Neural progenitor cell (in vitro differentiated cells): ENCODE measurements at regions not wholly inside any gene's neighbourhood (a gene's known extent, or its start where the extent isn't known, plus 50 kb on each side); places are given as distances from the start of the nearest gene placed in this dataset.

Experiments
- DNase-seq: peaks from one replicate; pipeline ENCODE4 v3.0.0-alpha.2; 2016; ENCODE audit warnings: low spot score
- H2AFZ ChIP-seq: fragments of 200-600 bp; sonication (generic); replicated peaks from 2 replicates; pipeline ENCODE4 v1.6.1; 2016; ENCODE audit warnings: antibody characterized with exemption
- H3F3A ChIP-seq: fragments of 200-600 bp; sonication (generic); 2 replicates; pipeline ENCODE4 v1.6.1; 2016; ENCODE audit warnings: antibody characterized with exemption, low read depth
- H3K27ac ChIP-seq: fragments of 200-600 bp; sonication (generic); 2 replicates; pipeline ENCODE4 v1.5.1; 2016; ENCODE audit warnings: mild to moderate bottlenecking
- H3K27me3 ChIP-seq: fragments of 200-600 bp; sonication (generic); 2 replicates; pipeline ENCODE4 v1.6.1; 2016; ENCODE audit warnings: mild to moderate bottlenecking, moderate library complexity
- H3K36me3 ChIP-seq: fragments of 200-600 bp; sonication (generic); 2 replicates; pipeline ENCODE4 v1.5.1; 2016
- H3K4me1 ChIP-seq: fragments of 200-600 bp; sonication (generic); 2 replicates; pipeline ENCODE4 v1.6.1; 2016; ENCODE audit warnings: mixed run types
- H3K4me2 ChIP-seq: fragments of 200-600 bp; sonication (generic); 2 replicates; pipeline ENCODE4 v1.6.1; 2016
- H3K4me3 ChIP-seq: fragments of 200-600 bp; sonication (generic); 2 replicates; pipeline ENCODE4 v1.5.1; 2016
- H3K79me2 ChIP-seq: fragments of 200-600 bp; sonication (generic); 2 replicates; pipeline ENCODE4 v1.6.1; 2016; ENCODE audit warnings: low read depth
- H3K9ac ChIP-seq: fragments of 200-600 bp; sonication (generic); 2 replicates; pipeline ENCODE4 v1.6.1; 2016
- H3K9me3 ChIP-seq: fragments of 200-600 bp; sonication (generic); 2 replicates; pipeline ENCODE4 v1.5.1; 2016; ENCODE audit warnings: low read depth
- H4K20me1 ChIP-seq: fragments of 200-600 bp; sonication (generic); 2 replicates; pipeline ENCODE4 v1.6.1; 2016; ENCODE audit warnings: low read depth
- H3K27ac Mint-ChIP-seq: 3 replicates; pipeline ENCODE4 v1.8.0; 2021; ENCODE audit warnings: mixed read lengths
- H3K27me3 Mint-ChIP-seq: 2 replicates; pipeline ENCODE4 v1.8.0; 2022; ENCODE audit warnings: low read depth, mild to moderate bottlenecking, inconsistent platforms, moderate library complexity, mixed read lengths; ENCODE audit not compliant: insufficient read depth
- H3K36me3 Mint-ChIP-seq: 3 replicates; pipeline ENCODE4 v1.8.0; 2021; ENCODE audit warnings: mixed read lengths
- H3K4me1 Mint-ChIP-seq: 3 replicates; pipeline ENCODE4 v1.8.0; 2021; ENCODE audit warnings: mixed read lengths
- H3K4me3 Mint-ChIP-seq: 3 replicates; pipeline ENCODE4 v1.8.0; 2021; ENCODE audit warnings: mild to moderate bottlenecking, moderate library complexity, mixed read lengths
- H3K9me3 Mint-ChIP-seq: 3 replicates; pipeline ENCODE4 v1.8.0; 2020; ENCODE audit warnings: mixed read lengths
- CTCF ChIP-seq: fragments of 200-600 bp; sonication (generic); IDR thresholded peaks from 2 replicates; pipeline ENCODE4 v1.5.1; 2017; ENCODE audit warnings: antibody characterized with exemption, mild to moderate bottlenecking
- EZH2 ChIP-seq: fragments of 200-600 bp; sonication (generic); IDR thresholded peaks from 2 replicates; pipeline ENCODE4 v1.6.1; 2017; ENCODE audit warnings: antibody characterized with exemption, mild to moderate bottlenecking, moderate library complexity
- EZH2phosphoT487 ChIP-seq: fragments of 200-600 bp; sonication (generic); IDR thresholded peaks from 2 replicates; pipeline ENCODE4 v1.6.1; 2017; ENCODE audit warnings: antibody characterized with exemption

DNA sequence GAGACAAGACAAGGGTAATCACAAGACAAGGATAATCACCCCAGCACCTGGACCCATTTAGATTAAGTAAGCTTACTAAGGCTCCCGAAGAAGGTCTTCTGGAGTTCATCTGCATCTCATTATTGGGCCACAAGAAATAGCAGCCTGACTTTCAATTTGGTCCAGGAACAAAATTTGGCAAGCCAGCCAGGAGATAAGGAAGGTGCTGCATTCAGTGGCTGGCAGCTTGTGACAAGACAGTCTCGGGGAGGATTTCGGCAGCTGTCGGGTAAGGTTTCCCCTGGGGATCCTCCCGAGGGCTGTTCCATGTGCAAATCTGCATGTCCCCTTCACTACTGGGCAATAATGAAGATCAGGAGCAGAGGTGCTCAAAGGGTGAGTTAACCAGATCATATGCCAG, 195.2 kb downstream of the FCRL5 start:
- TF ChIP-seq CTCF (no peak), EZH2phosphoT487 (no peak), EZH2 (no peak)
- no peaks in the 10 kb centered on the region for H3K9me3 Mint-ChIP-seq
- Histone ChIP-seq H3K9ac (no peak overlapping the region), H4K20me1 (no peaks in the 10 kb centered on the region), H3K4me1 (no peaks in the 10 kb centered on the region), H3F3A (no peaks in the 10 kb centered on the region), H3K27ac (no peak overlapping the region), H3K4me2 (no peak overlapping the region), H3K79me2 (no peaks in the 10 kb centered on the region), H3K36me3 (no peaks in the 10 kb centered on the region), H3K4me3 (no peak overlapping the region), H2AFZ (no peak overlapping the region), H3K9me3 (no peaks in the 10 kb centered on the region), H3K27me3 (no peaks in the 10 kb centered on the region)
- H3K27me3 Mint-ChIP-seq, result no peaks in the 10 kb centered on the region
- H3K4me3 Mint-ChIP-seq, result no peak overlapping the region
- DNase-seq, result no peak
- no peaks in the 10 kb centered on the region for H3K4me1 Mint-ChIP-seq
- no peak overlapping the region for H3K27ac Mint-ChIP-seq
- H3K36me3 Mint-ChIP-seq, result no peaks in the 10 kb centered on the region

DNA sequence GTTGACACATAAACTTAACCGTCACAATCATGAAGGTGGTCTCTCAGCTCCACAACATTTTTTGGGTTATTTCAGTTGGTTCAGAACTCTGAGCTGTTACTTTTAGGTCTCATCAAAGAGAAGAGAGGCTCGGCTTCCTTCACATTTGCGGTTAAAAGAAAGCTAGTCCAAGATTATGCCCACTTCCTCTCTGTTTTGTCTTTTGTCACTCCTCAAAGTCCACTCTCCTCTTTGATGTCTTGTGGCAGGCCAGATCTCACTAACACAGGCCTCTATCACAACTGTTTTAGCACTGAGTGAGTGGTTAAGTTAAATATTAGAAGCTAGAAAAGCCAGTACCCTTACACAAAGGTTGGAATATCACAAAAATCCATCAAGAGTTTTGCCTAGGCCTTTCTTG, 195.7 kb downstream of the FCRL5 start:
- H3K4me1 ChIP-seq, result no peaks in the 10 kb centered on the region
- no peaks in the 10 kb centered on the region for H3K36me3 ChIP-seq
- H3K27ac ChIP-seq, result no peak overlapping the region
- no peaks in the 10 kb centered on the region for H3F3A ChIP-seq
- H4K20me1 ChIP-seq, result no peaks in the 10 kb centered on the region
- Mint-ChIP-seq H3K4me3 (no peak overlapping the region), H3K27ac (no peak overlapping the region), H3K9me3 (no peaks in the 10 kb centered on the region), H3K27me3 (no peaks in the 10 kb centered on the region), H3K36me3 (no peaks in the 10 kb centered on the region), H3K4me1 (no peaks in the 10 kb centered on the region)
- H3K27me3 ChIP-seq, result no peaks in the 10 kb centered on the region
- no peak overlapping the region for H3K4me3 ChIP-seq
- no peak for DNase-seq
- no peaks in the 10 kb centered on the region for H3K9me3 ChIP-seq
- H2AFZ ChIP-seq, result no peak overlapping the region
- no peaks in the 10 kb centered on the region for H3K79me2 ChIP-seq
- H3K9ac ChIP-seq, result no peak overlapping the region
- H3K4me2 ChIP-seq, result no peak overlapping the region
- TF ChIP-seq CTCF, result no peak
- no peak for TF ChIP-seq EZH2

GRCh38 chr1:157353546-157353945, 198.8 kb downstream of the FCRL5 start:
- Histone ChIP-seq H3K36me3 (no peaks in the 10 kb centered on the region), H3K4me2 (no peak overlapping the region), H4K20me1 (no peaks in the 10 kb centered on the region), H3F3A (no peaks in the 10 kb centered on the region), H3K27me3 (no peaks in the 10 kb centered on the region), H3K27ac (no peak overlapping the region), H3K4me3 (no peak overlapping the region), H2AFZ (no peak overlapping the region), H3K9ac (no peak overlapping the region), H3K4me1 (no peaks in the 10 kb centered on the region), H3K9me3 (no peaks in the 10 kb centered on the region), H3K79me2 (no peaks in the 10 kb centered on the region)
- Mint-ChIP-seq H3K36me3 (no peaks in the 10 kb centered on the region), H3K9me3 (no peaks in the 10 kb centered on the region), H3K4me3 (no peak overlapping the region), H3K27me3 (no peaks in the 10 kb centered on the region), H3K27ac (no peak overlapping the region), H3K4me1 (no peaks in the 10 kb centered on the region)
- no peak for TF ChIP-seq CTCF
- no peak for TF ChIP-seq EZH2phosphoT487
- no peak for TF ChIP-seq EZH2
- DNase-seq, result no peak
